Activated naive CD4-positive, alpha-beta T cell treated with anti-CD3 and anti-CD28 coated beads for 36 hours (primary cell): ENCODE measurements at regions not wholly inside any gene's neighbourhood (a gene's known extent, or its start where the extent isn't known, plus 50 kb on each side); places are given as distances from the start of the nearest gene placed in this dataset.

Experiments
- CTCF ChIA-PET: fragments of 350-600 bp; sonication (Branson Sonifier 250); formaldehyde crosslinking; loops from one replicate; lab custom pipeline; 2021; ENCODE audit warnings: antibody characterized with exemption; lab: Charles Lee
- DNase-seq: peaks from one replicate; pipeline ENCODE4 v3.0.0-alpha.2; 2020
- H3K27ac Mint-ChIP-seq: one replicate; pipeline ENCODE4 v1.8.0; 2021; ENCODE audit warnings: mild to moderate bottlenecking, mixed read lengths
- H3K27me3 Mint-ChIP-seq: one replicate; pipeline ENCODE4 v1.8.0; 2021; ENCODE audit warnings: low read depth, mixed read lengths
- H3K36me3 Mint-ChIP-seq: one replicate; pipeline ENCODE4 v1.8.0; 2021; ENCODE audit warnings: low read depth, mixed read lengths
- H3K4me1 Mint-ChIP-seq: one replicate; pipeline ENCODE4 v1.8.0; 2021; ENCODE audit warnings: low read depth, mixed read lengths
- H3K4me3 Mint-ChIP-seq: one replicate; pipeline ENCODE4 v1.8.0; 2021; ENCODE audit warnings: mild to moderate bottlenecking, moderate library complexity, mixed read lengths
- H3K9me3 Mint-ChIP-seq: one replicate; pipeline ENCODE4 v1.8.0; 2021; ENCODE audit warnings: mixed read lengths
- intact Hi-C: fragments of 100-400 bp; cut with micrococcal nuclease; formaldehyde crosslinking; loops from one replicate; pipeline ENCODE4 v1.15.1; 2023

DNA sequence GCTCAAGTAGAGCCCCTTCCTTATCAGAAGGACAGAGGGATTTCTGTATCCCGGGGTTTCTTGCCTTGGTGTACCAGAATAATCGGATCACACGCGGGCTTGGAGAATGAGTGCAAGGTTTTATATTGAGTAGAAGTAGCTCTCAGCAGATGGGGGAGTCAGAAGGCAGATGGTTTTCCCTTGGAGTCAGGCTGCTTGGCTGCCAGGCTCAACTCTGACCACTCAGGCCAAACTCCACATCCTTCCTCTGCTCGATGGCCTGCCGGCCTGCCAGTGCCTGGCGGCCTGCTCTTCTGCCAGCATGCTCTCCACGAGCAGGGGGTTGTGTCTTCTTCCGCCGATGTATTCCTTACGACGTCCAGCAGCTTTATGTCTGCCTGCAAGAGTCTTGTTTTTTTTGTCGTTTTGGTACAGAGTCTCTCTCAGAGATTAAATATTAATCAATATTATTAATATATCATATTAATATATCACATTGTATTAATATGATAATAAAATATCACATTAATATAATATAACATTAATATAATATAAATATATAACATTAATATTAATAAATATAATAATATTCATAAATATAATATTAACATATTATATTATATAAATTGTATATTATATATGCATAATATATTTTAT, 229.2 kb upstream of the WSCD1 start:
- intact Hi-C loops = no loop called here
- Mint-ChIP-seq H3K9me3 (no peaks in the 10 kb centered on the region), H3K27ac (no peak overlapping the region), H3K4me1 (no peaks in the 10 kb centered on the region), H3K36me3 (no peaks in the 10 kb centered on the region), H3K27me3 (no peaks in the 10 kb centered on the region), H3K4me3 (no peak overlapping the region)
- CTCF ChIA-PET = no interaction called here
- DNase-seq = no peak

GRCh38 chr17:5841862-5842261, 228.3 kb upstream of the WSCD1 start:
- H3K9me3 Mint-ChIP-seq = no peaks in the 10 kb centered on the region
- intact Hi-C loops = no loop called here
- H3K36me3 Mint-ChIP-seq = no peaks in the 10 kb centered on the region
- CTCF ChIA-PET = no interaction called here
- no peak for DNase-seq
- no peaks in the 10 kb centered on the region for H3K27me3 Mint-ChIP-seq
- no peaks in the 10 kb centered on the region for H3K4me1 Mint-ChIP-seq
- H3K4me3 Mint-ChIP-seq = no peak overlapping the region
- no peak overlapping the region for H3K27ac Mint-ChIP-seq

DNA sequence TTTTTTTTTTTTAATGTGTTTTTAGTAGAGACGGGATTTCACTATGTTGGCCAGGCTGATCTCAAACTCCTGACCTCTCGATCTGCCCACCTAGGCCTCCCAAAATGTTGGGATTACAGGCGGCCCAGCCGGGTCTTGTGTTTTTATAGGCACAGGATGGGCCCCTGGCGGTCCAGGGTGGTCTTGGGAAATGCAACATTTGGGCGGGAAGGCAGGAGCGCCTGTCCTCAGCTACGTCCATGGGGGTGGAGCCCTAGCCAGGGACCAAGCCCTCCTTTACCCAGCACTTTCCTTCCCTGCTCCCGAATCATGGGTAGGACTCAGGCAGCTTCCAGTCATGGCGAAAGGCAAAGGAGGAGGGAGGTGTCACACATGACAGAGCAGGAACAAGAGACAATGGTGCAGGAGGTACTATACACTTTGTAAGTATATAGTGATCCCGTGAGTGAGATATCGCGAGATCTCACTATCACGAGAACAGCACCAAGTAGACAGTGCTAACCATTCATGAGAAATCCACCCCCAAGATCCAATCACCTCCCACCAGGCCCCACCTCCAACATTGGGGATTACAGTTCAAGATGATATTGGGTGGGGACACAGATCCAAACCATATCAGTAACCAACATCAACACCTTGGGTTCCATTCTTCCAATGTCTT, 226.7 kb upstream of the WSCD1 start:
- Mint-ChIP-seq H3K9me3 (no peaks in the 10 kb centered on the region), H3K4me3 (no peak overlapping the region), H3K4me1 (no peaks in the 10 kb centered on the region), H3K27me3 (peaks cover under 1% of the 10 kb centered on the region), H3K27ac (no peak overlapping the region), H3K36me3 (no peaks in the 10 kb centered on the region)
- CTCF ChIA-PET = no interaction called here
- DNase-seq = no peak
- intact Hi-C loops = no loop called here

DNA sequence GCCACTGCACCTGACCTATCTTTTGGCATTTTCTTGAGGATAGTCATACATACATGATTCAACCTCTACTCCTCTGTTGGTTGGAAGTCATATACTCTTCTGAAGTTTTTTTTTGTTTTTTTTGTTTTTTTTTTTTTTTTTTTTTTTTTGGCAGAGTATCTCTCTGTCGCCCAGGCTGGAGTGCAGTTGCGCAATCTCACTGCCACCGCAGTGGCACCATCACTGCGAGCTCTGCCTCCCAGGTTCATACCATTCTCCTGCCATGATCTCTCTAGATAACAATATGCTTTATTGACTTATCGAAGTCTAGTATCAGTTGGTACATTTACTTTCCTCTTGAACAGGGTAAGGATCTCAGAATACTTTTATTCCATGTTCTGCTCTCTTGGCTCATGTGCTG, 224.2 kb upstream of the WSCD1 start:
- no peak overlapping the region for H3K4me3 Mint-ChIP-seq
- no peaks in the 10 kb centered on the region for H3K4me1 Mint-ChIP-seq
- CTCF ChIA-PET = no interaction called here
- H3K27ac Mint-ChIP-seq = no peak overlapping the region
- H3K36me3 Mint-ChIP-seq = no peaks in the 10 kb centered on the region
- H3K27me3 Mint-ChIP-seq = peaks cover 2% of the 10 kb centered on the region
- no peak for DNase-seq
- intact Hi-C loops = no loop called here
- H3K9me3 Mint-ChIP-seq = no peaks in the 10 kb centered on the region

- Mint-ChIP-seq H3K27me3 (no peaks in the 10 kb centered on the region), H3K36me3 (no peaks in the 10 kb centered on the region), H3K4me3 (no peak overlapping the region), H3K9me3 (no peaks in the 10 kb centered on the region), H3K27ac (no peak overlapping the region), H3K4me1 (no peaks in the 10 kb centered on the region)
- CTCF ChIA-PET = interaction anchor here (0.5 kb wide), 1 partner anchor 45 kb away, joined by 3 read pairs; no protein-coding TSS in a partner anchor
- intact Hi-C loops = no loop called here
- DNase-seq = no peak
These were observed 215.2 kb upstream of the WSCD1 start for GRCh38 chr17:5854871-5855554.

DNA sequence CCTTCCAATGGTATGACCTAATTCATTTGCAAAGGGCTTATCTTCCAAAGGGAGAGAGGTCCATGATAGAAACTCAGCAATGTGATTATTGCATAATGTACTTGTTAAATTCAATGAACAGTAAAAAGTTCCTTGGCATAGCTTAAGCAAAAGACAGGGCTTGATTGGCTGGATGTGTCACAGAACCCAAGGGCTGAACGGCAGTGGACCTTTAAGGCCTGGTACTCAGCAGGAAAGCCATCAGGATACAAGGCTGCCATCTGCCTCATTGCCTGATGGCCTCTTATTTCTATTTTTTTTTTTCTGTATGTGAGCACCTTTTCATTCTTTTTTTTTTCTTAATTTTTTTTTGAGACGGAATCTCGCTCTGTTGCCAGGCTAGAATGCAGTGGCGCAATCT, 208.9 kb upstream of the WSCD1 start:
- CTCF ChIA-PET = no interaction called here
- Mint-ChIP-seq H3K36me3 (no peaks in the 10 kb centered on the region), H3K4me1 (no peaks in the 10 kb centered on the region)

DNA sequence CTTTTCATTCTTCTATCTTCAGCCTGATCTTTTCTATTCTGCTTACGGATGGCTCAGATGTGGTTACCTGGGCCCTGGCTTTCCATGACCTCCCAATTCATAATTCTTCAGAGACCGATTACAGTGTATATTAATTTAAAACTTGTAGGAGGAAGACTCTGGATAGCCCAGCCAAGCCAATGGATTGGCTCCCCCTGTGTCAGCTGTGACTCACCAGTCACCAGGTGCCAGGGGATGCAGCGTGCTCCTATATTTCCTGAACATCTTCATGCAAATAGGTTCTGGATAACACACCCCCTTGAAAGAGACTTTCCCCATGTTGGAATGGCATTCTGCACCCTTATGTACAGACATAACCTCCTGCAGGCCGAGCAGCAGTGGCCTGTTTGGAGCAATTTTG, 208.3 kb upstream of the WSCD1 start:
- H3K4me3 Mint-ChIP-seq = no peak overlapping the region
- H3K36me3 Mint-ChIP-seq = no peaks in the 10 kb centered on the region
- no peaks in the 10 kb centered on the region for H3K27me3 Mint-ChIP-seq
- no peak for DNase-seq
- no peak overlapping the region for H3K27ac Mint-ChIP-seq
- H3K4me1 Mint-ChIP-seq = no peaks in the 10 kb centered on the region
- no peaks in the 10 kb centered on the region for H3K9me3 Mint-ChIP-seq
- intact Hi-C loops = no loop called here
- CTCF ChIA-PET = no interaction called here

More for the DNA sequence above, 208.9 kb upstream of the WSCD1 start:
- intact Hi-C loops = no loop called here
- H3K27ac Mint-ChIP-seq = no peak overlapping the region
- no peaks in the 10 kb centered on the region for H3K9me3 Mint-ChIP-seq
- no peaks in the 10 kb centered on the region for H3K27me3 Mint-ChIP-seq
- no peak overlapping the region for H3K4me3 Mint-ChIP-seq
- no peak for DNase-seq

GRCh38 chr17:5862395-5862794, 207.8 kb upstream of the WSCD1 start:
- intact Hi-C loops = no loop called here
- H3K4me3 Mint-ChIP-seq = no peak overlapping the region
- no peaks in the 10 kb centered on the region for H3K4me1 Mint-ChIP-seq
- no peak for DNase-seq
- no peaks in the 10 kb centered on the region for H3K36me3 Mint-ChIP-seq
- H3K9me3 Mint-ChIP-seq = no peaks in the 10 kb centered on the region
- no peak overlapping the region for H3K27ac Mint-ChIP-seq
- no peaks in the 10 kb centered on the region for H3K27me3 Mint-ChIP-seq
- CTCF ChIA-PET = no interaction called here

DNA sequence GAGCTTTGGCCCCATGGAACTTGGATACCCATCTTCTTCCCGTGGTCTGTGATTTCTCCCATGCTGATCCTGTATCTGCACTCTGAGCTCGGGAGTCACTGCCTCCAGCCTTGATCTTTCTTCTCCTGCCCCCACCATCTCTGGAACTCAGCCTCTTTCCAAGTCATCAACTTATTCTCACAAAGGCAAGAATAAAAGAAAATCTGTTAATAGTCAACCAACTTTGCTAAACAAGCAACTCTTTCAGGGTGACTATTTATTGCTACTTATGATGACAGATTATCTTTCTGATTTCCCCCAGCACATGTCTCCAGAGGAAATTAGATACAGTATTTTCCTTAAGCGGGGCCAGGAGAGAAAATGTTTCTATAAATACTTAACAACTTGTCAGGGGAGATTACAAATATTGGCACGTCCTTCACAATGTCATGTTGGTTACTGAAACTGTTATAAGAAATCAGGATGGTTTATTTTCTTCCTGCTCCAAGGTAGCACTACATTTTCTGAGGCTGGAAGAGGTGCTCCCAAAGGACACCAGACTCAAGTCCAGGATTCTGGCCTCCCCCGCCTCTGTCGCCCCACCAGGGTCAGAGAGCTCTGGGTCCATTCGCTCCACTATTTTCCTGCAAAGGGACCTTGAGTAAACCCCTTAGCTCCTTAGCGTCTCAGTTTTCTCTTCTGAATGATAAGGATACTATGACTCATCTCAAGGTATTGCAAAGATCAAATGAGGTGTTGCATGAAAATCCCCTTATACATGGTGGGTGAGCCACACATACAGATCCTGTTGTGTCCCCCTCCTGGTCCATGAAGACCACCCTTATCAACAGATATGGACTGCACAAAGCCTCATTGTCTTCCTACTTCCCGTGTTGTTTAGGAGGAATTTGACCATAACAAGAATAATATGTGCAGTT, 205.2 kb upstream of the WSCD1 start:
- Mint-ChIP-seq H3K4me1 (no peaks in the 10 kb centered on the region), H3K36me3 (no peaks in the 10 kb centered on the region), H3K4me3 (no peak overlapping the region), H3K9me3 (no peaks in the 10 kb centered on the region), H3K27me3 (no peaks in the 10 kb centered on the region), H3K27ac (no peak overlapping the region)
- intact Hi-C loops = no loop called here
- DNase-seq = no peak
- CTCF ChIA-PET = no interaction called here

- H3K4me3 Mint-ChIP-seq = no peak overlapping the region
- no peak for DNase-seq
- peaks cover 3% of the 10 kb centered on the region for H3K27me3 Mint-ChIP-seq
- H3K9me3 Mint-ChIP-seq = no peaks in the 10 kb centered on the region
- CTCF ChIA-PET = no interaction called here
- no peak overlapping the region for H3K27ac Mint-ChIP-seq
- intact Hi-C loops = no loop called here
- no peaks in the 10 kb centered on the region for H3K4me1 Mint-ChIP-seq
- no peaks in the 10 kb centered on the region for H3K36me3 Mint-ChIP-seq
These were observed 203.2 kb upstream of the WSCD1 start for GRCh38 chr17:5866978-5867377.

GRCh38 chr17:5869041-5869745, 201.0 kb upstream of the WSCD1 start:
- Mint-ChIP-seq H3K9me3 (no peaks in the 10 kb centered on the region), H3K27me3 (peaks cover 3% of the 10 kb centered on the region), H3K4me3 (no peak overlapping the region), H3K27ac (no peak overlapping the region), H3K4me1 (no peaks in the 10 kb centered on the region), H3K36me3 (no peaks in the 10 kb centered on the region)
- intact Hi-C loops = no loop called here
- CTCF ChIA-PET = no interaction called here
- no peak for DNase-seq
